Right ventricle myocardium superior (tissue), 1 donor: ENCODE measurements at regions not wholly inside any gene's neighbourhood (a gene's known extent, or its start where the extent isn't known, plus 50 kb on each side); places are given as distances from the start of the nearest gene placed in this dataset.
"Not testable (repeated sequence)": the region's sequence is repeated elsewhere in the genome, so short reads cannot be mapped to it uniquely, and the experiment has no call there.

ENCODE experiments used
- ATAC-seq: fragments of 200-7000 bp; cut with Tn5 transposase; one replicate; pipeline ENCODE4 v1.9.1; 2020; ENCODE audit warnings: mild to moderate bottlenecking; ENCODE audit not compliant: poor library complexity
- DNase-seq: peaks from one replicate; pipeline ENCODE4 v3.0.0-alpha.2; 2020
- intact Hi-C: fragments of 100-400 bp; cut with DNase I; formaldehyde crosslinking; loops from one replicate; pipeline ENCODE4 v1.11.2; 2022
- donor health status: DM: no; HTN: yes; CAD: no; lungs with severe emphysema.

DNA sequence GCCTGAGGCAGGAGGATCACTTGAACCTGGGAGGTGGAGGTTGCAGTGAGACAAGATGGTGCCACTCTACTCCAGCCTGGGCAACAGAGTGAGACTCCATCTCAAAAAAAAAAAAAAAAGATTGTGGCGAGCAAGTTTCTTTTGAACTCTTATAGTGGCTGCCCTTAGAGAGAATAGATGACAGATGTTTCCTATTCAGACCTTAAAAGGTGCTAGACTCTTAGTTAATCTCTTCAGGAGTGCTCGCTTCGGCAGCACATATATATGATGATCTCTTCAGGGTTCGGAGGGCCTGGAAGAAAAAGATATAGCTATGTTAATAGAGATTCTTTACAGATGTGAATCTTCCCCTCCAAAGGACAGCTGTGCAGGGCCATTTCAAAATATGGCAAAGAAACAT is 73.1 kb upstream of the AMN1 start:
- intact Hi-C loops = no loop called here
- ATAC-seq (no peak), DNase-seq (no peak)

DNA sequence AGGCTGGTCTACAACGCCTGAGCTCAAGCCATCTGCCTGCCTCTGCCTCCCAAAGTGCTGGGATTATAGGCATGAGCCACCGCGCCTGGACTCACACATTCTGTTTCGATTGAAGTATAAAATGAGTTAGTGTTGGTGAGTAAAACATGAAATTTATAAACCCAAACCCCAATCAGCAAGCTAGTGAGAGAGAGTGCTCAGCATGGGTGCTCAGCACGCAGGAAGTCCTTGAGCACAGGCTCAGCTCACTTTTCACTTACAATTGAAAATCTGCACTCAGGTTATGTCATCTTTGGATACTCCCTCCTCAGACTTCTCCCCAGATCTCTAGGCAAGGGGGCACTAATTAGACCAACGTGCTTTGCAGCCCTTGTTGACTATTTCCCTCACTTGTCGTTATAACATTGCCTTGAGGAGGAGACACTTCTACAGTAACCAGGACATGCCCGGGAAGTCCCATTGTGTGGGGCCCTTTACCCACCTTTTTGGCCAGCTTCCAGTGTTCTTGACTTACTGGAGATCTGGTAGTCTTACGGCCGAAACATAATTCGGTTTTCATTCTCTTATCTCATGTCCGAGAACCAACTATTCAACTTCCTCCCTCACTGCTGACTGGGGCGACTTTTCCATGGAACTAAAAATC is 68.5 kb upstream of the AMN1 start:
- intact Hi-C loops = loop anchor here (10.0 kb wide), 1 partner anchor 257 kb away; no protein-coding TSS in a partner anchor

DNA sequence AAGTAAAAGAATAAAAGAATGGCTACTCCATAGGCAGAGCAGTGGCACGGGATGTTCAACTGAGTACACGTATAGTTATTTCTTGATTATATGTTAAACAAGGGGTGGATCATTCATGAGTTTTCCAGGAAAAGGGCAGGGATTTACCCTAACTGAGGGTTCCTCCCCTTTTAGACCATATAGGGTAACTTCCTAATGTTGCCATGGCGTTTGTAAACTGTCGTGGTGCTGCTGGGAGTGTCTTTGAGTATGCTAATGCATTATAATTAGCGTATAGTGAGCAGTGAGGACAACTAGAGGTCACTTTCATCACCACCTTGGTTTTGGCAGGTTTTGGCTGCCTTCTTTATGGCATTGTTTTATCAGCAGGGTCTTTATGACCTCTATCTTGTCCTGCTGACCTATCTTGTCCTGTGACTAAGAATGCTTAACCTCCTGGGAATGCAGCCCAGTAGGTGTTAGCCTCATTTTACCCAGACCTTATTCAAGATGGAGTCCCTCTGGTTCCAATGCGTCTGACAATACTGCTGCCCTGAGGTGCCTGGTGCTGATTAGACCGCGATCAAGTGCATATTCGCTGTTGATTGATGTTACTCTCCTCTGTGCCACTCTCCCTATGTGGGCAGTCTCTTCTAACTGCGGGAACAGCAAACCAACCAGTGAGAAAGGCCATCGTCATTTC is 67.6 kb upstream of the AMN1 start:
- intact Hi-C loops = loop anchor here (10.0 kb wide), 1 partner anchor 258 kb away; no protein-coding TSS in a partner anchor
- no peak for DNase-seq
- ATAC-seq = no peak

More for the DNA sequence above, 68.5 kb upstream of the AMN1 start:
- DNase-seq (no peak), ATAC-seq (no peak)

DNA sequence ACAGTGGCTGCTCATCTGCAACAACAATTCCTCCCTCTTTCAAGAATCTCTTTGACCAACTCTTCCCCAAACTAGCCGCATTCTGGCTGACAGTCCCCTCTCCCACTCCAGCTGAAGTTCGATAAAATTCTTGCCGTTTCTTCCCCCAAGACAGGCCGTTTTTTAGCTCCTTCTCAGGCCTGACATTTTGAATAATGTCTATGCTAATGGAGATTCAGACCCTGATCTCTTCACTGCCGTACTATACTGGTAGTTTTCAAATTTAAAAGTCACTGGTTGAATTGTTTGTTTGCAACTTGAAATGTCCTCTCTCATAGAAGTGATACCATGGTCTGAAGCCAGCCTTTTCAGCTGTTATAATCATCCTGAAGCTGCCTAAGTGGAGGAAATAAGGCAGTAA is 65.9 kb upstream of the AMN1 start:
- ATAC-seq (no peak), DNase-seq (no peak)
- intact Hi-C loops = loop anchor here (10.0 kb wide), 1 partner anchor 260 kb away; no protein-coding TSS in a partner anchor

DNA sequence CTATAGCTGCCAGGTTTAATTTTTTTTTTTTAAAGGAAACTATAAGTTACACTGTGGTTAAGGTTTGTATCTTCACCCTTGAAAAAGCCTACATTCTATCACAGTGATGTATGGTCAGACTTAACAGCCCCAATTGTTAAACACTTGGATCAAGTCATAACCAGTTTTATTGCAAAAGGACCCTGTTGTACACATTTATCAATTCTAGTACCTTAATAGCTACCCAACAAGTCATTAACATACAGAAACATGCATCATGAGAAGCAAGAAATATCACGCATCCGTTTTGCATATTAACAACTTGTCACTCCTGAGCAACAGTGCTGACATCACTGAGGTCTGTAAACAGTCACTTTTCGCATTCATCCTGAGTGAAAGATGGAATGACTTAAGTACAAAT is 62.4 kb upstream of the AMN1 start:
- ATAC-seq, DNase-seq: not testable (repeated sequence)
- intact Hi-C loops = loop anchor here (10.0 kb wide), 1 partner anchor 264 kb away; no protein-coding TSS in a partner anchor

DNA sequence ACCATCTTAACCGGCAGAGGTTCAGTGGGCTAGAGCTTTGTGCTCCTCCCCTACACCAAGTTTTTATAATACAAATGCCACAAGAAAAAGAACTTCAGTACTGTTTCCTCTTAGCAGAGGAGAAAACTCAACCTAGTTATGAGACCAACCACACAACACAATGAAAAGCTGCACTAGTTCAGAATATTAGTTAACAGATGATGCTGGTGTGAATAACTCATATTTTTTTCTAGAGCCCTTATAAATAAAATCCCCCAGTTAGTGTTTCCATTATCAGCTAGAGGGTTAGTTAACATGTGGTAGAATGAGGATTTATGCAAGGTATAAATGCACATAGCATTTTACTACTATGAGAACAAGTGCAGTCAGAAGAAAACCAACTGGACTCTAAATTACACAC is 61.9 kb upstream of the AMN1 start:
- DNase-seq (no peak), ATAC-seq (no peak)
- intact Hi-C loops = loop anchor here (10.0 kb wide), 1 partner anchor 264 kb away; no protein-coding TSS in a partner anchor

DNA sequence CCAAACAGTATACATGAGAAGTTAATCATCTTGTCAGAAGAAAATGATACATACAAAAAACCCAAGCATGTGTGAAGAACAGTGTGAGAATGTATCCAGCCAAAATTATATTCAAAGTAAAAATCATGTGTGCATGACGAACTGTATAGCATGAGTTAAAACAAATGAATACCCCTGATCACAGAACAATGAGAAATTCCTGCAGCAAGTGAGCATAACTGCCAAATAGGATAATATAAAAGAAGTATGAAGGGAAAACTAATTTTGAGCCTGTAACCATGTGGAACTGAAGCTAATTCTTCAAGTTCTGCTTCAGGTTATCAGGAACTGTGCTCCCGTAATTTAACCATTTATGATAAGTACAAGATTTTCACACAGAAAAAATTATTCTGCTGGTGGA is 56.5 kb upstream of the AMN1 start:
- intact Hi-C loops = no loop called here
- ATAC-seq (no peak), DNase-seq (no peak)

DNA sequence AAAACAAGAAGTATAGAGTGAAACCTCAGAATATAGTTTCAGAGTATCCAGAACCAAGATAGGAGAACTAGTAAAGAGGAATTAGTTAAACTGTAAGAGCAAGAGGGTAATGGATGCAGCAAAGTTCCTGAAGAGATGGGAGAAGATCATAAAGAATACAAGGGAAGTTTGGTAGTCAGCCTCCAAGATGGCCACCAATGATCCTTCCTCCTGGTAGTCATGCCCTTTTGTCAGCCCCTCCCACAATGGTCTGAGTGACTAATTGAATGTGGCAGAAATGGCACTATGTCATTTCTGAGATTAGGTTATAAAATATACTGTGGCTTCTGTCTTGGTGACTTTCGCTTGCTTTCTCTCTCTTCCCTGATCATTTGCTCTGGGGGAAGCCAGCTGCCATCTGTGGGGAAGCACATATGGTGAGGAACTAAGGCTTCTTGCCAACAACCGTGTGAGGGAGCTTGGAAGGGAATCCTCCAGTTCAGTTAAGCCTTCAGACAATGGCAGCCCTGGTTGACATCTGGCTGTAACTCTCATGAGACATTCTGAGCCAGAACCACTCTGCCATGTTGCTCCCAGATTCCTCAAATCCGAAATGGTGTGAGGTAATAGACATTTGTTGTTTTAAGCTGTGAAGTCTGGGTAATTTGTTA is 55.3 kb upstream of the AMN1 start:
- no peak for ATAC-seq
- intact Hi-C loops = no loop called here
- no peak for DNase-seq

DNA sequence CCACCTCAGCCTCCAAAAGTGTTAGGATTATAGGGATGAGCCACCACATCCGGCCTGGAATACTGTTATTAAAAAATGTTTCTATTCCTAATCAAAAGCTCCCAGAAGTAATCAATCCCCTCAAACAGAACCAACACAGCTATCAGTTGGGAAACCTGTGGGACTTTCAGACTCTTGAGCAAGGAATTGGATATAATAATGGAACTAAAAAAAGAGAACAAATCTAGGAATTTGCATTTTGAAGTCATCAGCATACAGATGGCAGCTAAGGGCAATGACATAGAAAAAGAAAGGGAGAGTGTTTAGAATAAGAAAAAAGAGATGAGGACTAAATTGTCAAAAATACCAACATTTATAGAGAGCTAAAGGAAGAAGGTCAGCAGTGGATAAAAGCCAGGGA is 54.7 kb upstream of the AMN1 start:
- intact Hi-C loops = no loop called here
- ATAC-seq (no peak), DNase-seq (no peak)

DNA sequence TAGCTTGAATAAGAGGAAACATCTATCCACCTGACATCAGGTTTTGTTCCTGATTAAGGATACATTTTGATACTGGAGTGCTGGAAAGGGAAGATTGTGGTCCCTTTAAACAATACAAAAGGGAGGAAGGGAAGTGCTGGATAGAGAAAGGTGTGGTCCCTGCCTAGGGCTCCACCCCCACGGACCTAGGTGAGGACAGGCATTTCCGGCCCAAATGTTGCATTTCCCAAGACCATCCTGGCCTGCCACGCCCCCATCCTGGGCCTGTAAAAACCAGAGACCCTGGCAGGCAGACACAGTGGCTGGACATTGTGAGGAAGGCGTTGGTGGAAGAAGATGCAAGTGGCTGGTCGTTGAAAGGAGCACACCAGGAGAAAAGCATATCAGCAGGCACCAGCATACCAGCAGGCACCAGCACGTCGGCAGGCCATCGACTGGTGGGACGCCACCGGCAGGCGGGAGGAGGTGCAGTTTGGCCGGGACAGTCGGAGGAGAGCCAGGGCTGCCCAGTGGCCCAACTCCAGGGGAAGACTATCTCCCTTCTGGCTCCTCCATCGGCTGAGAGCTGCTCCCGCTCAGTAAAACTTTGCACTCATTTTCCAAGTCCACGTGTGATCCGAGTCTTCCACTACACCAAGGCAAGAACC is 53.2 kb upstream of the AMN1 start:
- DNase-seq = no peak
- intact Hi-C loops = no loop called here
- ATAC-seq = no peak

DNA sequence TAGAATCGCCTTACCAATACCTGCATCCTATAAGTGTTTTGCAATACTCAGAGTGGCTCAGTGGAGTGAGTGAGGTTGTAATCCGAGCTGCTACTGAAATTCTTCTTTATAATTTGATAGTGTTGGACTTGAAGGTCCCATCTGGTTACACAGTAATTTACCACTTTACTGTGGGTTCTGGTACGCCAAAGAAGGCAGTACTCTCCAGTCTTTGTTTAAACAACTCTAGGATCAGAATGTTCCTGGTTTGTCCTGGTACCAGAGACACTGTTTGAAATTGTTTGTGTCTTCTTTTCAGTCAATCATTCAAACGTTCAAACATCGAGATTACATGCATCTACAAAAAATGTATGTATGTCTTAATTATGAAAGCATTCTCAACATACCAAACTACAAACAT is 51.3 kb upstream of the AMN1 start:
- no peak for DNase-seq
- no peak for ATAC-seq
- intact Hi-C loops = no loop called here

DNA sequence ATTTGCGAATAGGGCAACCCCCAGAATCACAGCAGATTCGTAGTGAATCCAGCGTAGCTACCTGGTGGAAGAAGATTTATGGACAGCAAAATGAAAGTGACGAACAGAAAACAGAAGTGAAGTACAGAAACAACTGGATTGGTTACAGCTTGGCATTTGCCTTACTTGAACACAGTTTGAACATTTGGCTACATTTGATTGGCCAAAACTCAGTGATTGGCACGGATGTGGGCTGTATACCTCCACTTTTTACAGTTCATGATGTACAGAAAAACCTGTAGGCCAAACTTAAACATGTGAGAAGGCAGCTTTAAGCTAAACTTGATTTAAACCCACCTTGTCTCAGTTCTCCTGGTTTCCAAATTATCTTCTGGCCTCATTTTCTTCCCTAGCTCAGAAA is 49.9 kb upstream of the AMN1 start:
- DNase-seq (no peak), ATAC-seq (no peak)
- intact Hi-C loops = no loop called here
